Trophoblast cell (in vitro differentiated cells and primary cell): ENCODE measurements at regions not wholly inside any gene's neighbourhood (a gene's known extent, or its start where the extent isn't known, plus 50 kb on each side); places are given as distances from the start of the nearest gene placed in this dataset.

ENCODE experiments used
- DNase-seq, 2 donors: peaks; one replicate each; pipeline ENCODE4 v3.0.0-alpha.2; 2016
- H2AFZ ChIP-seq: 2 replicates; pipeline ENCODE4 v1.6.1; 2013; ENCODE audit warnings: low read length, moderate library complexity, mild to moderate bottlenecking; ENCODE audit not compliant: insufficient read depth, poor library complexity
- H2AK5ac ChIP-seq: 2 replicates; pipeline ENCODE4 v1.6.1; 2013; ENCODE audit warnings: mild to moderate bottlenecking, low read length
- H2BK120ac ChIP-seq: 2 replicates; pipeline ENCODE4 v1.6.1; 2013; ENCODE audit warnings: low read length, mild to moderate bottlenecking, moderate library complexity; ENCODE audit not compliant: insufficient read depth, poor library complexity
- H2BK12ac ChIP-seq: 2 replicates; pipeline ENCODE4 v1.6.1; 2013; ENCODE audit warnings: mild to moderate bottlenecking, low read length, moderate library complexity
- H2BK5ac ChIP-seq: 2 replicates; pipeline ENCODE4 v1.6.1; 2013; ENCODE audit warnings: low read length, low read depth, moderate library complexity, mild to moderate bottlenecking; ENCODE audit not compliant: poor library complexity
- H3K14ac ChIP-seq: 2 replicates; pipeline ENCODE4 v1.6.1; 2013; ENCODE audit warnings: mild to moderate bottlenecking, low read length
- H3K18ac ChIP-seq: 2 replicates; pipeline ENCODE4 v1.6.1; 2013; ENCODE audit warnings: mild to moderate bottlenecking, low read length
- H3K23ac ChIP-seq: 2 replicates; pipeline ENCODE4 v1.6.1; 2013; ENCODE audit warnings: low read length
- H3K27ac ChIP-seq: 2 replicates; pipeline ENCODE4 v1.5.1; 2013; ENCODE audit warnings: low read depth, mild to moderate bottlenecking, inconsistent platforms, low read length, moderate library complexity
- H3K27me3 ChIP-seq: 2 replicates; pipeline ENCODE4 v1.6.1; 2013; ENCODE audit warnings: inconsistent platforms, mild to moderate bottlenecking, low read length, moderate library complexity; ENCODE audit not compliant: insufficient read depth
- H3K36me3 ChIP-seq, 2 experiments: 1 replicate in 1 of 2; 2 replicates in 1 of 2; pipeline ENCODE4 v1.6.1; 2013; ENCODE audit warnings: low read length in 2 of 2, mild to moderate bottlenecking in 2 of 2, moderate library complexity in 1 of 2; ENCODE audit not compliant: insufficient read depth in 2 of 2, control insufficient read depth in 1 of 2
- H3K4ac ChIP-seq: 2 replicates; pipeline ENCODE4 v1.6.1; 2013; ENCODE audit warnings: low read depth, mild to moderate bottlenecking, low read length, moderate library complexity
- H3K4me1 ChIP-seq, 2 experiments: 1 replicate in 1 of 2; 2 replicates in 1 of 2; pipeline ENCODE4 v1.6.1; 2013; ENCODE audit warnings: low read length in 2 of 2, mild to moderate bottlenecking in 2 of 2, moderate library complexity in 1 of 2; ENCODE audit not compliant: insufficient read depth in 2 of 2, control insufficient read depth in 1 of 2
- H3K4me2 ChIP-seq: 2 replicates; pipeline ENCODE4 v1.6.1; 2013; ENCODE audit warnings: inconsistent platforms, mild to moderate bottlenecking, low read length, moderate library complexity
- H3K4me3 ChIP-seq: 2 replicates; pipeline ENCODE4 v1.5.1; 2013; ENCODE audit warnings: mild to moderate bottlenecking, low read depth, low read length, inconsistent platforms
- H3K79me1 ChIP-seq: one replicate; pipeline ENCODE4 v1.6.1; 2013; ENCODE audit warnings: low read length
- H3K79me2 ChIP-seq: 2 replicates; pipeline ENCODE4 v1.6.1; 2013; ENCODE audit warnings: low read length, mild to moderate bottlenecking; ENCODE audit not compliant: control insufficient read depth, insufficient read depth, poor library complexity
- H3K9ac ChIP-seq: 2 replicates; pipeline ENCODE4 v1.6.1; 2013; ENCODE audit warnings: mild to moderate bottlenecking, low read length
- H3K9me3 ChIP-seq: 2 replicates; pipeline ENCODE4 v1.6.1; 2013; ENCODE audit warnings: low read depth, mild to moderate bottlenecking, control low read depth, inconsistent platforms, low read length; ENCODE audit not compliant: insufficient read depth
- H4K12ac ChIP-seq: 2 replicates; pipeline ENCODE4 v1.6.1; 2013; ENCODE audit warnings: low read depth, mild to moderate bottlenecking, low read length, moderate library complexity
- H4K8ac ChIP-seq: 2 replicates; pipeline ENCODE4 v1.6.1; 2013; ENCODE audit warnings: low read depth, mild to moderate bottlenecking, low read length, moderate library complexity
- H4K91ac ChIP-seq: one replicate; pipeline ENCODE4 v1.6.1; 2013; ENCODE audit warnings: low read depth, mild to moderate bottlenecking, low read length, moderate library complexity
- WGBS: extraction: QIAGEN DNeasy Blood & Tissue Kit; methylation state at CpG from one replicate; pipeline ENCODE4 v1.1.7; 2013; ENCODE audit warnings: missing lambda C conversion rate; ENCODE audit not compliant: insufficient read length, insufficient coverage; ENCODE audit errors: extremely low coverage; 5-methylcytosine and 5-hydroxymethylcytosine counted together

DNA sequence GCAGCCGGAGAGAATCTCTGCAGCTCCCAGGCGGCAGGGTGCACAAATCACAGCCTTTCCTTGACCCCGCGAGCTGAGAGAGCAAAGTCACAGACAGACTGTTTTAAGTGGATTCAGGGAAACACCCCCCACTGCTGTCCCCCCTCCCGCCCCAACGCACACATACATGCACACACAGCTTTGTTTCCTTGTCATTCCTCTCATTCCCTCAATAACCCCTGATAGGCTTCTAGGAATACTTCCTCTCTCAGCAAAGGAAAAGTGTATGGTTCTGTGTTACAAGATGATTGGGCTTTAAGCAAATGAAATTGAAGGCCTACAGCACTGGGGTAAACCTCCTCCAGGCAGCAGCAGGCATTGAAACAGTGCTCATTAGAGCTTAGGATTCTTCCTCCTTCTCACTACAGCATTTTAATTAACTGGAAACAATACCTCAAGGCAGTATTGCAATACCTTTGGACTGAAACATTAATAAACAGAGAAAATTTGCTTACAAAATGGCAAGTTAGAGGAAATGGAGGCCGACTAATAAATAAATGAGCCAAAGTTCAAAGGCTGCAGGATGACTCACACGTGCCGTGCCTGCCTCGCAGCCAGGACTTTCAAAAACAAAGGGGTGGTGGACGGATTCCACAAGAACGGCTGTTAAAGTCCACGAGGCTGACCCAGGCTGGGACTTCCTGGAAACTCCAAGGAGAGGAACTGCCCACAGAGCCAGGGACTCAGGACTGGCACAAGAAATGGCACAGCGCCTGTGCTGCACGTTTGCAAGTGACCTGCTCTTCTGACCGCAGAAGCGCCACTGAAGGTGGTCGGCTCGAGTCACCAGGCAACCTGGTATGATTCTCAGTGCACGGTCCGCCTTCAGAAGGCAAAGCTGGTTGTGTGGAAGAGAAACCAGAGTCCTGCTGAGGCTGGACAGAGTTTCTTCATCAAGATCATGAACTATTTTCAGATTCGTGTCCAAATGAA is 236.2 kb downstream of the SYK start:
- peaks cover 7 to 13% of the 10 kb centered on the region in 2 experiments for H3K4me1 ChIP-seq
- DNase-seq: peak; percentile 67 to 77
- no peak overlapping the region for H2BK120ac ChIP-seq
- no peak overlapping the region for H3K23ac ChIP-seq
- H4K12ac ChIP-seq: no peak overlapping the region
- peaks cover 3% of the 10 kb centered on the region for H3K9me3 ChIP-seq
- H3K4me3 ChIP-seq: no peak overlapping the region
- H3K79me2 ChIP-seq: no peaks in the 10 kb centered on the region
- WGBS: no CpG with 5 or more reads among the region's 22 CpGs
- peaks cover 2% of the 10 kb centered on the region for H3K79me1 ChIP-seq
- no peak overlapping the region for H2AK5ac ChIP-seq
- no peaks in the 10 kb centered on the region for H3K27me3 ChIP-seq
- no peaks in the 10 kb centered on the region for H3K36me3 ChIP-seq
- no peak overlapping the region for H3K4me2 ChIP-seq
- H4K91ac ChIP-seq: peak overlapping the region; percentile 11
- peak overlapping the region; percentile 16 for H4K8ac ChIP-seq
- peak overlapping the region; percentile 25 for H2BK12ac ChIP-seq
- H3K9ac ChIP-seq: no peak overlapping the region
- no peak overlapping the region for H2BK5ac ChIP-seq
- no peak overlapping the region for H3K4ac ChIP-seq
- no peak overlapping the region for H2AFZ ChIP-seq
- peak overlapping the region; percentile 9 for H3K27ac ChIP-seq
- H3K14ac ChIP-seq: no peak overlapping the region
- H3K18ac ChIP-seq: no peak overlapping the region

DNA sequence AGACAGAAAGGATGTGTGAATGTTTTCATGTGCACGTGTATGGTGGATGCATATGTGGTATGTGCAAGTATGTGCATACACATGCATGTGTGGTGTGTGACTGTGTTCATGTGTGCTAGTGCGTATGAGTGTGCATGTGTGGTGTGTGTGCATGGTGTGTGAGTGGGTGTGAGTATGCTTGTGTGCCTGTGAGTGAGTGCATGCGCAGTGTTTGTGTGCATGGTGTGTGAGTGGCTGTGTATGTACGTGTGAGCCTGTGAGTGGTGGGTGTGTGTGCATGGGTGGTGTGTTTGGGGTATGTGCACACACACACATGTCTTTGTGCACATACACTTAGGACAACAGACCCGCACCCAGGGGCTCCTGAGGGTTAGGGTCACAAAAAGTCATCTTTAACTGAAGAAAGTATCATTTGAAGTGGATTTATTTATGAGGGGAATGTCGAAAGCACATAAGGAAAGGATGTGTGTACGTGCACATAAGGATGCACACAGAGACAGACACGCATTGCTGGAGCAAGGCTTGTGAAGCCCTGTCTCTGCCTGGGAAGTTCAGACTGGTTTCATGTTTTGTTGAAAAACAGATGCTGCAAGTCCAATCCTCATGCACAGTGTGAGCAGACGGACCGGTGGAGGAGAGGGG is 237.0 kb downstream of the SYK start:
- Histone ChIP-seq H4K12ac (no peak overlapping the region), H3K79me1 (peaks cover 2% of the 10 kb centered on the region), H2AFZ (no peak overlapping the region), H4K91ac (no peak overlapping the region), H3K79me2 (no peaks in the 10 kb centered on the region), H3K4me2 (no peak overlapping the region), H4K8ac (no peak overlapping the region), H3K4me3 (peak overlapping the region; percentile 61), H2AK5ac (no peak overlapping the region), H3K27ac (no peak overlapping the region), H3K14ac (no peak overlapping the region), H3K23ac (peak overlapping the region; percentile 91), H3K27me3 (no peaks in the 10 kb centered on the region), H2BK120ac (no peak overlapping the region), H3K4ac (no peak overlapping the region), H3K9me3 (peaks cover 3% of the 10 kb centered on the region), H3K18ac (no peak overlapping the region), H3K9ac (no peak overlapping the region), H3K4me1 (peaks cover 7 to 13% of the 10 kb centered on the region in 2 experiments), H3K36me3 (no peaks in the 10 kb centered on the region), H2BK5ac (no peak overlapping the region), H2BK12ac (no peak overlapping the region)
- no peak for DNase-seq
- WGBS: no CpG with 5 or more reads among the region's 10 CpGs

DNA sequence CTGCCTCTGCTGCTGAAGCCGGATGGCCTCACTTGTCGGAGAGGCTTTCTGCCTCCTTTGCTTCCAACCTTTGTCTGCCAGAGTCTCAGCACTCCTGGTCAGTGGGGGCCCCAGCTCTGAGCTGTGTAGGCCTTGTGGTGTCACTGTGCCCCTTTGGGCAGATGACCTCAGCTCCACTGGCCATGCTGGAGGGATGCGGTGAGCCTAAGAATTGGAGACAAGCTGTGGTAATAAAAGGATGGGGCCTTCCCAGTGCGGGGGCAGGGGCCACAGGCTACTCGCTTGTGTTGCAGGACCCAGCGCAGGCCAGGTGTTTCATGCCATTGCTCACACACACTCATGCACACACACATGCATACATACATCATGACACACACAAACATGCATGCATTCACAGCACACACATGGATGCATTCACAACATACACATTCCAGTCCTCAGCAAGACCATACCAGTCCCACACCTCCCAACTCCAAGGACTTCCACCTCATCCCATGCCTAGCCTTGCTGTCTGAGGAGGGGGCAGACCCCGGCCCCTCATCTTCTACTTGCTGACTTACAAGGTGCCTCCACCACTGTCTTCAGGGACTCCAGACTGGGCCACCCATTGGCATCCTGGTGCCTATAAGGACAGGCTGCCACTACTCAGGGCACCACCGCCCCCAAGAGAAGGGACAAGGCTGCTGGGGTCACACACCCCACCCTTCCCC is 237.7 kb downstream of the SYK start:
- peaks cover 2% of the 10 kb centered on the region for H3K79me1 ChIP-seq
- peaks cover 3% of the 10 kb centered on the region for H3K9me3 ChIP-seq
- H2AK5ac ChIP-seq: no peak overlapping the region
- no peak overlapping the region for H3K4me3 ChIP-seq
- no peak overlapping the region for H3K23ac ChIP-seq
- H2AFZ ChIP-seq: no peak overlapping the region
- no peak overlapping the region for H3K18ac ChIP-seq
- H3K27ac ChIP-seq: no peak overlapping the region
- no peak overlapping the region for H3K4me2 ChIP-seq
- no peaks in the 10 kb centered on the region for H3K79me2 ChIP-seq
- no peak overlapping the region for H2BK12ac ChIP-seq
- H3K9ac ChIP-seq: no peak overlapping the region
- no peak overlapping the region for H2BK120ac ChIP-seq
- H4K8ac ChIP-seq: no peak overlapping the region
- H3K4me1 ChIP-seq: peaks cover 7 to 13% of the 10 kb centered on the region in 2 experiments
- no peak for DNase-seq
- no peak overlapping the region for H3K4ac ChIP-seq
- H4K12ac ChIP-seq: no peak overlapping the region
- H3K36me3 ChIP-seq: no peaks in the 10 kb centered on the region
- no peaks in the 10 kb centered on the region for H3K27me3 ChIP-seq
- no peak overlapping the region for H3K14ac ChIP-seq
- H2BK5ac ChIP-seq: no peak overlapping the region
- no CpG with 5 or more reads among the region's 8 CpGs for WGBS
- H4K91ac ChIP-seq: no peak overlapping the region

DNA sequence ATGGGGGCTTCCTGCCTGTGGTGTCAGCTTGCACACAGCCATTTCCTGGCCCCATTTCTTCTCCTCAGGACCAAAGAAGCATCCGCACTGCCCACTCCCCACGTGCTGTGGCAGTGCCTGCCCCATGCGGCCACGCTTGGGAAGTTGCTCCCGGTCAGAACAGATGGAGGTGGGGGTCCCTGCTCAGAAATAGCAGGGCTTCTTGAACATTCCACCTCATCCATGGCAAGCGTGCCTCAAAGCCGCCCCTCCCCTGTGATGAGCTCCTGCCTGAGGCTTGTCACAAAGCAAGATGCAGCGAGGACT is 238.2 kb downstream of the SYK start:
- Histone ChIP-seq H2BK5ac (no peak overlapping the region), H3K36me3 (no peaks in the 10 kb centered on the region), H3K79me1 (peaks cover 2% of the 10 kb centered on the region), H3K4me1 (peaks cover 7 to 13% of the 10 kb centered on the region in 2 experiments), H3K14ac (no peak overlapping the region), H4K91ac (no peak overlapping the region), H3K9me3 (peaks cover 3% of the 10 kb centered on the region), H4K8ac (no peak overlapping the region), H3K18ac (no peak overlapping the region), H2AFZ (no peak overlapping the region), H3K9ac (no peak overlapping the region), H3K23ac (no peak overlapping the region), H3K4me2 (no peak overlapping the region), H3K27ac (no peak overlapping the region), H2BK120ac (no peak overlapping the region), H3K4me3 (no peak overlapping the region), H3K4ac (no peak overlapping the region), H2AK5ac (no peak overlapping the region), H3K27me3 (no peaks in the 10 kb centered on the region), H3K79me2 (no peaks in the 10 kb centered on the region), H4K12ac (no peak overlapping the region), H2BK12ac (no peak overlapping the region)
- WGBS: no CpG with 5 or more reads among the region's 8 CpGs
- no peak for DNase-seq
